NCI-H2107 treated with DMSO at 0.1 percent for 48 hours (cell line): ENCODE measurements at regions not wholly inside any gene's neighbourhood (a gene's known extent, or its start where the extent isn't known, plus 50 kb on each side); places are given as distances from the start of the nearest gene placed in this dataset.
"Not testable (repeated sequence)": the region's sequence is repeated elsewhere in the genome, so short reads cannot be mapped to it uniquely, and the experiment has no call there.

Source experiments
- DNase-seq: peaks from one replicate; lab custom pipeline; 2025; ENCODE audit not compliant: unreplicated experiment; lab: John Stamatoyannopoulos, UW

GRCh38 chr16:29062235-29062634 lies 77.4 kb downstream of the LAT start:
- not testable (repeated sequence) for DNase-seq

- not testable (repeated sequence) for DNase-seq
Measured at GRCh38 chr16:29061467-29061921, 76.6 kb downstream of the LAT start.

GRCh38 chr16:29060022-29060810 lies 75.4 kb downstream of the LAT start:
- DNase-seq, result not testable (repeated sequence)

GRCh38 chr16:29059575-29059974 lies 74.7 kb downstream of the LAT start:
- not testable (repeated sequence) for DNase-seq
